CD4-positive, alpha-beta T cell treated with Interleukin-12 subunit alpha and Interleukin-12 subunit beta, for 1 hour (primary cell): ENCODE measurements at regions not wholly inside any gene's neighbourhood (a gene's known extent, or its start where the extent isn't known, plus 50 kb on each side); places are given as distances from the start of the nearest gene placed in this dataset.

Source experiments
- DNase-seq: peaks from one replicate; pipeline ENCODE4 v3.0.0-alpha.2; 2020

GRCh38 chr10:111458256-111458655 is 381.4 kb downstream of the ADRA2A start:
- DNase-seq, result no peak

- no peak for DNase-seq
Measured at GRCh38 chr10:111459967-111460366, 383.1 kb downstream of the ADRA2A start.

- no peak for DNase-seq
Measured at GRCh38 chr10:111472445-111472844, 395.6 kb downstream of the ADRA2A start.

GRCh38 chr10:111473361-111473760 is 396.5 kb downstream of the ADRA2A start:
- no peak for DNase-seq

GRCh38 chr10:111474786-111475185 is 398.0 kb downstream of the ADRA2A start:
- no peak for DNase-seq

GRCh38 chr10:111475720-111476119 is 398.9 kb downstream of the ADRA2A start:
- DNase-seq, result no peak

GRCh38 chr10:111478651-111479050 is 401.8 kb downstream of the ADRA2A start:
- DNase-seq, result no peak

- DNase-seq, result no peak
Measured at GRCh38 chr10:111479966-111480365, 403.1 kb downstream of the ADRA2A start.

GRCh38 chr10:111481261-111481826 is 404.5 kb downstream of the ADRA2A start:
- no peak for DNase-seq

GRCh38 chr10:111481866-111482265 is 405.0 kb downstream of the ADRA2A start:
- DNase-seq, result no peak

GRCh38 chr10:111482621-111483216 is 405.9 kb downstream of the ADRA2A start:
- DNase-seq, result no peak

- DNase-seq, result no peak
Measured at GRCh38 chr10:111485767-111486166, 408.9 kb downstream of the ADRA2A start.

- DNase-seq, result no peak
Measured at GRCh38 chr10:111486346-111486745, 409.5 kb downstream of the ADRA2A start.

GRCh38 chr10:111488668-111489067 is 411.8 kb downstream of the ADRA2A start:
- no peak for DNase-seq

- no peak for DNase-seq
Measured at GRCh38 chr10:111491154-111491553, 414.3 kb downstream of the ADRA2A start.

GRCh38 chr10:111493024-111493625 is 416.3 kb downstream of the ADRA2A start:
- no peak for DNase-seq

- DNase-seq, result no peak
Measured at GRCh38 chr10:111498560-111498959, 421.7 kb downstream of the ADRA2A start.

- DNase-seq, result no peak
Measured at GRCh38 chr10:111504376-111504775, 427.5 kb downstream of the ADRA2A start.

GRCh38 chr10:111506266-111507034 is 429.6 kb downstream of the ADRA2A start:
- DNase-seq, result no peak

- DNase-seq, result no peak
Measured at GRCh38 chr10:111511751-111512150, 434.9 kb downstream of the ADRA2A start.

GRCh38 chr10:111515264-111515663 is 438.4 kb downstream of the ADRA2A start:
- no peak for DNase-seq

- DNase-seq, result no peak
Measured at GRCh38 chr10:111515706-111516105, 438.9 kb downstream of the ADRA2A start.

GRCh38 chr10:111516144-111516543 is 439.3 kb downstream of the ADRA2A start:
- no peak for DNase-seq

GRCh38 chr10:111522141-111522540 is 445.3 kb downstream of the ADRA2A start:
- DNase-seq, result no peak
